Iris pigment epithelial cell (primary cell): ENCODE measurements at regions not wholly inside any gene's neighbourhood (a gene's known extent, or its start where the extent isn't known, plus 50 kb on each side); places are given as distances from the start of the nearest gene placed in this dataset.

Experiments used
- DNase-seq: peaks from one replicate; pipeline ENCODE4 v3.0.0-alpha.2; 2011; ENCODE audit warnings: low read depth

DNA sequence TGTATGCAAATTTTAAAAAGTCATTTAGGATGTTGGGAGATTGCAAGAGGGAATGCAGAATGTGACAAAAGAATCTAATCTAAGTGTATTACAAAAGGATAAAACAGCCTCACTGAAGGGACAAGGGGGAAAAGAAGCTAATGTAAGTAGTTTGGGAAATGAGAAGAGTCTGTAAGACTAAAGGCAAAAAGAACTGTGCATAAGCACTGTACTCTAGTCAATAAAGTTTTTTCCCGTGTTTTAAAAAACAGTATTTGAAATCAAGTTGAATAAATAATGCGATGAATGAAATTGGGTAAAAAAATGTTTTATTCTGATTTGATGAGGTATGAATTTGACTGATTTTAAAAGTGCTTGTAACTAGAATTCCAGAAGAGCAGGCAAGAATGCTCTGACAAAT lies 149.8 kb downstream of the VEGFA start:
- no peak for DNase-seq

DNA sequence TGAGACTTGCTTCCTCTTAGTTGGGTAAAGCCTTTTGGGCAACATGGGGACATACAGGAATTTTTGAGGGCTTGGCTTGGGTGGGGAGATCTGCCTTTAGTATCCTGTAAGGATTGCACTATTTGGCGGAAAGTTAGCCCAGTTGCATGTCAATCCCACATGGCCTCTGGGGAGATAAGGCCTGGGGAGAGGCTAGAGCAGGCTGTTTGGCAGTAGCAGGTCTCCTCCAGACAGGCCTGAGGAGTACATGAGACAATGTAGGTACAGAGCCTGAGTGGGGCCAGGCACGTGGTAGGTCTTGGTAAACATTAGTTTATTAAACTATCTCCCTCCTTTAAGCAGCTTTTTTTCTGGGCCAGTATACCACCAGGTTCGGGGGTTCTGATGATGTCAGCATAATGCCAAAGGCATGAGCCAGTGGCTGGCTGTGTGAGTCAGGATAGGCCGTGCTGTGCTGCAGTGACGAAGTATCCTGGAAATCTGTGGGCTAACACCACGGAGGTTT lies 147.9 kb downstream of the VEGFA start:
- peak; percentile 76 for DNase-seq

- peak; percentile 78 for DNase-seq
Measured at GRCh38 chr6:43916924-43917877, 147.2 kb downstream of the VEGFA start.

GRCh38 chr6:43915986-43916923 lies 146.2 kb downstream of the VEGFA start:
- DNase-seq = peak; percentile 45

DNA sequence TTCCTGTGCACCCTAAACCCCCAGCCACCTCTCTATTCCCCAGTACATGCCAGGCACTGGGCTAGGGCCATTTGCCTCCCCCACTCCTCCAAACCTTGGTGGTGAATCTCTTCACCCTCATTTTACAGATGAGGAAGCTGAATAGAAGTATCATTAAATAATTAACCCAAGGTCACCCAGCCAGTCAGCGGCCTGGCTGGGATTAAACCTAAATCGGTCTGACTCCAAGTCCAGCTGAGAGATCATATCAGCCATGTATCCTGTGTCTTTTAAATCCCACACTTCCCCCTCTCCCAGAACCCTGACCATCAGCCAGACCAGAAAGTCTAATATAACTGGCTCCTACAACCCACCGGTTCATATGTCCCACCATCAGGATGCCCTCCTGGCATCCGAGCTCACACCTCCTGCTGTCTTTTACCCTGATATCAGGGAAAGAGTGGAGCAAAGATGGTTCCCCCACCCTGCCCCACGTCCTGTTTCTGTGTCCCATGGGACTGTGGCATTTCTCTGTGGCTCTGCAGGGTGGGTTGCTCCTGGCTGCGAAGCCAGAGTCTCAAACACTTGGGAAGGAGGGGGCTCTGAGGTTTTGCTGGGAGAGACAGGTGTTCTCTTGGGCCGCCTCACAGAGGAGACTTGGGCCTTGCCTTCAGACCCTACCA lies 145.3 kb downstream of the VEGFA start:
- DNase-seq = no peak

DNA sequence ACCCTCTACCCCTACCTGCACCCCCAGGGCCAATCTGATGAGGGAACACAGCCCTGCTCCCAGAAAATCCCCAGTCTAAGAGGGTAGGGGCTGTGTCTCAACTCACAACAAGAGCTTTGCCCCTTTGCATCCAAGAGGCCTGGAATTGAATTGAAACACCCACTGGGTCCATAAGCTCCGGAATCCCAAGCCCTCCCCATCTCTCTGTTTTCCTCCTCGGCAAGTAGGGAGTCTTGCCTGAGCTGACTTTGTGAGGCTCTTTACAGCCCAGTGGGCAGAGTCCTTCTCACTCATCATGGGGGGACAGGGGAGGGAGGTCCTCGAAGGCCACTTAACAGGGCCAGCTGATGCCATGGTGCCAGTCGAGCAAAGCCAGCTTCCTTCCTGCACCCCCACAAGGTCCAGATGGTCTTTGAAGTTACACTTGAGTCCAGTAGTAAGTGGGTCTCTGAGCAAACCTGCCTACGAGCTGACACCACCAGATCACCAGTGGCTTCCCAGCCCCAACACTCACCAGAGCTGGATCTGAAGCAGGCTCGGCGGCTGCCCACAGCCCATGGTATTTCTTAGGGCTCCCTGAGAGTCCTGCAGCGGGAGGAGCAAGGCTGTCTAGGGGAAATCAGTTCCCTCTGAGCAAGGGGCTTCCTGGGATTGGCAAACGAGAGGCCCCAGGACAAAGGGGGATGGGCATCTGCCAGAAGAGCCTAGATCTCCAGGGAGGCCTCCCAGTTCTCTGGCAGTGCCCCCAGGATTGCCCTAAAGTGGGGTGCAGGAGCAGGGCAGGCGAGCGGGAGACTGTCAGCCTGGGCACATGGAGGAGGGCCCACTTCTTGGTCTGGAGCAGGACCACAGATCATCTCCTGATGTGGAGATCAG lies 144.5 kb downstream of the VEGFA start:
- DNase-seq = no peak

DNA sequence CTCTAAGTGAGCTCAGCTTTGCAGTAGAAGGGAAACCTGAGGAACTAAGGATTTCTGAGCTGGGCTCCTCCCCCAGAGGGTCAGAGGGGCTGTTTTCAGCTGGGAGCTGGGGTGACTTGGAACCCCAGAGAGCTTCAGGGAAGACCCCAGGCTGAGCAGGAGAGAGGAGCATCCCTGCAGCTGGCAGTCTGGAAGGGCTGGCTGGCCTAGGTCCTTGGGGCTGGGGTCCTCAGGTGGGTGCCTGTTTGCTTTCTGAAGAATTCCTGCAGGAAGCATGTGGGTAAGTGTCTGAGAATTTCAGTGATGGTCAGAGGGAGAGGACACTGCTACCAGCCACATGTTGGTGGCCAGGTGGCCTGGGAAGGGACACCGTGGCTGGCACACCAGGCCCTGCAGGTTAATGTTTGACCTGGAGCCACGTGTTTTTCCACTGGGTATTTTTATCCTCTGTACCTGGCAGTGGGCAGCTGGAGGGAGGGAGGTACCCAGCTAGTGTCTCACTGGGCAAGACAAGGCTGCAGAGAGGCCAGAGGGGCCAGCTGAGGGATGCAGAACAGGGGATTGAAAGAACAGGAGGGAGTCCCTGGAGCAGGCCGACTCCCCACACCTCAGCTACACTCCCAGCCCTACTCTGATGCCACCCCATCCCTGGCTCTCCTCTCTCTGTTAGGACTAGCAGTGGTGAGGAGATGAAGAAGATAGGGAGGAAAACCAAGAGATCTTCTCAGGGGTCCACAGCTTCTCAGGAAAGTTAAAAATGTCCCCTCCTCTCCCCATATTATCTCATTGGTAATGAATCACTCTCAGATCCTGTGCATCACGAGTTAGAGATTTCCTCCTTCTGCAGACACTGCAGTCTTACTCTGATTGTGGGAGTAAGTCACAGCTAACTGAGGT lies 143.6 kb downstream of the VEGFA start:
- DNase-seq = peak; percentile 51

- DNase-seq = no peak
Measured at GRCh38 chr6:43912598-43913371, 142.8 kb downstream of the VEGFA start.

GRCh38 chr6:43912116-43912577 lies 142.1 kb downstream of the VEGFA start:
- no peak for DNase-seq

- no peak for DNase-seq
Measured at GRCh38 chr6:43911354-43912115, 141.5 kb downstream of the VEGFA start.

DNA sequence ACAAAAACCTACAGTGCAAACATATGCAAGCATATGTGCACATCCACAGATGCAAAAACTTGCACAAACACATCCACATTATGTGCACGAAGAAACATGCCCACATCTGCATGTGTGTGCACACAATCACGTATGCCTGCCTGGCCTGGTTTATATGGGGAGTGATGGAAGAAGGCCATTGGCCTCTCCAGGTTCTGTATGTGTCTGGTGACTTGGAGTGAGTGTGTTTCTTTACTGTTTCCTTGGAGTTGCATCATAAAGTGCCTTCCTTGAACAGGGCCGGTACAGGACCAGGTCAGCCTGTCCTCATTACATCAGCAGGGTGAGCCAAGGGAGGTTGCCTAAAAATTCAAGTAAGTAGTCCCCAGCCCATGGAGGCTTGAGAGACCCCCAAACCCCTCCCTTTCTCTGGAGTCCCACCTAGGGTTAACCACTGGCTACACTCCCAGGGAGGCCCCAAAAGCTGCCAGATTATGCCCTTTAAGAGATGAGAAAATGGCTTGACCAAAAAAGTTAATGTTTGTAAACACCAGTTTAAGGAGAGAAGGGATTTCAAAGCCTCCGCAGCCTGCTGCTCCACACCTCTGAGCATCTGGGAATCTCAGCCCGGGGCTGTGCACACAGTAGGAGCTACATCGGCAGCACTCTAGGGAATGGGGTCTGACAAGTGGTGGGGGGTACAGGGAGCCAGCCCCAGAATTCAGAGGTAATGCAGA lies 140.8 kb downstream of the VEGFA start:
- peak; percentile 63 for DNase-seq

GRCh38 chr6:43910149-43910637 lies 140.2 kb downstream of the VEGFA start:
- DNase-seq = no peak

GRCh38 chr6:43909474-43910148 lies 139.6 kb downstream of the VEGFA start:
- DNase-seq = no peak

DNA sequence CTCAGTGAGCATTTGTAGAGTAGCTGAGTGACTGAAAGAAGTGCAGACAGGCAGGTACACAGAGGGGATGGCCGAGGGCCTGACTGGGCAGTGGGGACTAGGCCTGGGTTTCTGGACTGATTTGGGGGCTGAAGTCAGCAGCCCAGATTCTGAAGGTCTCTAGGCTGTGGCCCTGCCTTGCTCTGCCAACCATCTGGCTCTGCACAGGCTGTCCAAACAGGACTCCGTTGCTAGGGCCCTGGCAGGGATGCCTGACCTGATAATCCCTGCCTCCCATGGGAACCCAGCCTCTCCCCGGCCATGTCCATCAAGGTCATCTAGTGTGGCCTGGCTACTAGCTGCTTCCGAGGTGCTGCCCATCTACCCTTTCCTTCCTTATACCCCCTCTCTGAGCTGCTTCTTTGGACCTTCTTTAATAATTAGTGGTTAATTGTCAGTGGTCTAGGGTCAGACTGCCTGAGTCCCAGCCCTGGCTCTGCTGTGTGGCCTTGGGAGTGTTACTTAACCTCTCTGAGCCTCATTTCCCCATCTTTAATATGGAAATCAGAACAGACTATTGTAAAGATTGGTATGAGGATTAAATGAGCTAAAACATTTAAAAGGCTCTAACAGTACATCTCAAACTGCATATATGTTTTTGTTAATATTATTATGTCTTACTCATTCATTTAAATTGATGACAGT lies 137.9 kb downstream of the VEGFA start:
- DNase-seq = no peak

- no peak for DNase-seq
Measured at GRCh38 chr6:43907312-43907711, 137.3 kb downstream of the VEGFA start.
